A549 (cell line): ENCODE measurements at regions not wholly inside any gene's neighbourhood (a gene's known extent, or its start where the extent isn't known, plus 50 kb on each side); places are given as distances from the start of the nearest gene placed in this dataset.

Experiments
- ATAC-seq, 2 experiments: fragments of 200-7000 bp in 1 of 2; fragments of >200 bp in 1 of 2; cut with Nextera tagmentation in 1 of 2; cut with Tn5 transposase in 1 of 2; 3 replicates each; pipeline versions ENCODE4 v1.8.0 to v1.9.1; 2018 to 2020; ENCODE audit warnings: mild to moderate bottlenecking in 1 of 2, moderate library complexity in 1 of 2
- CTCF ChIA-PET: fragments of 300-600 bp; sonication (Branson Sonifier 250); formaldehyde crosslinking; extraction: SDS; loops from one replicate; lab custom pipeline; 2021; ENCODE audit warnings: antibody characterized with exemption, inconsistent platforms; lab: Yijun Ruan, JAX
- POLR2A ChIA-PET: fragments of 350-600 bp; formaldehyde crosslinking; extraction: SDS; loops from one replicate; lab custom pipeline; 2021; ENCODE audit warnings: antibody characterized with exemption, inconsistent platforms; lab: Yijun Ruan, JAX
- DNase-seq, 2 experiments: peaks; one replicate each; pipeline versions ENCODE4 v3.0.0 to v3.0.0-alpha.2; 2011 to 2016; ENCODE audit warnings: low read depth in 1 of 2, low spot score in 1 of 2
- FAIRE-seq: peaks from 2 replicates; lab custom pipeline; 2011; peaks lifted over from hg19 to GRCh38; lab: Jason Lieb, UNC
- H3K27ac ChIP-seq, 2 experiments: fragments of >200 bp; sonication (Bioruptor Twin); formaldehyde crosslinking; 3 replicates each; pipeline ENCODE4 v1.5.1; 2016 to 2017
- H3K4me1 ChIP-seq: fragments of >200 bp; sonication (Bioruptor Twin); formaldehyde crosslinking; 3 replicates; pipeline ENCODE4 v1.6.1; 2016
- H3K4me2 ChIP-seq: fragments of >200 bp; sonication (Bioruptor Twin); formaldehyde crosslinking; 3 replicates; pipeline ENCODE4 v1.6.1; 2016
- H3K4me3 ChIP-seq: fragments of >200 bp; sonication (Bioruptor Twin); formaldehyde crosslinking; 3 replicates; pipeline ENCODE4 v1.5.1; 2016
- H3K9me3 ChIP-seq: fragments of >200 bp; sonication (Bioruptor Twin); formaldehyde crosslinking; 3 replicates; pipeline ENCODE4 v1.6.1; 2016
- BHLHE40 ChIP-seq: IDR thresholded peaks from 2 replicates; pipeline ENCODE4 v1.6.1; 2012; ENCODE audit warnings: low read depth, low read length, inconsistent platforms
- CBX2 ChIP-seq: fragments of 200-600 bp; sonication (generic); IDR thresholded peaks from 2 replicates; pipeline ENCODE4 v1.6.1; 2016; ENCODE audit warnings: low read depth, mild to moderate bottlenecking, borderline replicate concordance
- CBX8 ChIP-seq: fragments of 200-600 bp; sonication (generic); IDR thresholded peaks from 2 replicates; pipeline ENCODE4 v1.6.1; 2016
- CHD2 ChIP-seq: fragments of 150-350 bp; IDR thresholded peaks from 2 replicates; pipeline ENCODE4 v1.6.1; 2014; ENCODE audit warnings: low read length; ENCODE audit not compliant: partially characterized antibody
- EHF ChIP-seq: fragments of 250-450 bp; sonication (Bioruptor Pico); IDR thresholded peaks from 2 replicates; pipeline ENCODE4 v1.5.0; 2020; ENCODE audit warnings: mild to moderate bottlenecking
- EHMT2 ChIP-seq: fragments of 200-600 bp; sonication (generic); IDR thresholded peaks from 2 replicates; pipeline ENCODE4 v1.6.1; 2016; ENCODE audit warnings: antibody characterized with exemption, low read depth, mild to moderate bottlenecking, moderate library complexity
- EP300 ChIP-seq, 2 experiments: fragments of >200 bp; sonication (Bioruptor Twin); formaldehyde crosslinking; IDR thresholded peaks; 2 replicates in 1 of 2; 3 replicates in 1 of 2; pipeline ENCODE4 v1.6.1; 2016 to 2017
- ESRRA ChIP-seq: fragments of 150-350 bp; IDR thresholded peaks from 2 replicates; pipeline ENCODE4 v1.6.1; 2014; ENCODE audit warnings: mild to moderate bottlenecking, low read length, borderline replicate concordance
- FOSL2 ChIP-seq, 2 experiments: fragments of 450-650 bp in 1 of 2; fragments of >200 bp in 1 of 2; sonication (Bioruptor Twin) in 1 of 2; formaldehyde crosslinking; IDR thresholded peaks; 2 replicates each; pipeline versions ENCODE4 v1.5.0 to v1.6.1; 2016 to 2020; ENCODE audit warnings: mild to moderate bottlenecking in 1 of 2, moderate library complexity in 1 of 2
- FOXS1 ChIP-seq: fragments of 250-450 bp; sonication (Bioruptor Pico); IDR thresholded peaks from 2 replicates; pipeline ENCODE4 v1.5.0; 2020; ENCODE audit warnings: mild to moderate bottlenecking, moderate library complexity
- HEYL ChIP-seq: fragments of 250-450 bp; sonication (Bioruptor Pico); IDR thresholded peaks from 2 replicates; pipeline ENCODE4 v1.8.0; 2021; ENCODE audit warnings: mild to moderate bottlenecking, moderate library complexity
- HOXA7 ChIP-seq: fragments of 250-450 bp; sonication (Bioruptor Pico); IDR thresholded peaks from 2 replicates; pipeline ENCODE4 v1.5.0; 2020; ENCODE audit warnings: mild to moderate bottlenecking, moderate library complexity
- HOXB5 ChIP-seq: fragments of 250-450 bp; sonication (Bioruptor Pico); IDR thresholded peaks from 2 replicates; pipeline ENCODE4 v1.5.0; 2020; ENCODE audit warnings: mild to moderate bottlenecking, moderate library complexity
- JUN ChIP-seq, 2 experiments: fragments of >200 bp; sonication (Bioruptor Twin); formaldehyde crosslinking; IDR thresholded peaks; 2 replicates in 1 of 2; 3 replicates in 1 of 2; pipeline ENCODE4 v1.6.1; 2016 to 2017
- MYC ChIP-seq: IDR thresholded peaks from 2 replicates; pipeline ENCODE4 v1.6.1; 2012; ENCODE audit warnings: mild to moderate bottlenecking, inconsistent platforms, low read length, improper control_type of control experiment, borderline replicate concordance
- NFE2L2 ChIP-seq: fragments of 150-350 bp; conservative IDR thresholded peaks from 2 replicates; pipeline ENCODE4 v1.6.1; 2014; ENCODE audit warnings: low read length
- NPAS2 ChIP-seq: fragments of 250-450 bp; sonication (Bioruptor Pico); IDR thresholded peaks from 2 replicates; pipeline ENCODE4 v1.8.0; 2022; ENCODE audit warnings: mild to moderate bottlenecking, moderate library complexity, borderline replicate concordance
- NR3C1 ChIP-seq: fragments of >200 bp; sonication (Bioruptor Twin); formaldehyde crosslinking; IDR thresholded peaks from 3 replicates; pipeline ENCODE4 v1.6.1; 2017
- PBX3 ChIP-seq: IDR thresholded peaks from 2 replicates; pipeline ENCODE4 v1.6.1; 2012
- PHF8 ChIP-seq: fragments of 200-600 bp; sonication (generic); IDR thresholded peaks from 2 replicates; pipeline ENCODE4 v1.6.1; 2016; ENCODE audit warnings: low read depth, mild to moderate bottlenecking, antibody characterized with exemption, moderate library complexity, borderline replicate concordance
- POLR2AphosphoS2 ChIP-seq: conservative IDR thresholded peaks from 2 replicates; pipeline ENCODE4 v1.6.1; 2012; ENCODE audit warnings: low read length, improper control_type of control experiment, inconsistent platforms
- RAD21 ChIP-seq, 2 experiments: fragments of >200 bp in 1 of 2; sonication (Bioruptor Twin) in 1 of 2; formaldehyde crosslinking in 1 of 2; IDR thresholded peaks in 1 of 2; conservative IDR thresholded peaks in 1 of 2; 2 replicates in 1 of 2; 3 replicates in 1 of 2; pipeline ENCODE4 v1.6.1; 2012 to 2018; ENCODE audit warnings: inconsistent platforms in 1 of 2
- RNF2 ChIP-seq: fragments of 200-600 bp; sonication (generic); IDR thresholded peaks from 2 replicates; pipeline ENCODE4 v1.6.1; 2016; ENCODE audit warnings: low read depth, mild to moderate bottlenecking, antibody characterized with exemption, moderate library complexity, borderline replicate concordance
- SMC3 ChIP-seq: fragments of >200 bp; sonication (Bioruptor Twin); formaldehyde crosslinking; IDR thresholded peaks from 3 replicates; pipeline ENCODE4 v1.6.1; 2018; ENCODE audit warnings: inconsistent platforms
- TP53 ChIP-seq: fragments of 250-450 bp; sonication (Bioruptor Pico); IDR thresholded peaks from 2 replicates; pipeline ENCODE4 v1.5.0; 2021; ENCODE audit warnings: mild to moderate bottlenecking, moderate library complexity
- USF2 ChIP-seq: fragments of 450-650 bp; IDR thresholded peaks from 2 replicates; pipeline ENCODE4 v1.6.1; 2014; ENCODE audit warnings: antibody characterized with exemption
- ZFP36 ChIP-seq: fragments of 450-650 bp; IDR thresholded peaks from 2 replicates; pipeline ENCODE4 v1.6.1; 2014; ENCODE audit warnings: borderline replicate concordance; ENCODE audit not compliant: partially characterized antibody
- ZNF302 ChIP-seq: fragments of 250-450 bp; sonication (Bioruptor Pico); IDR thresholded peaks from 2 replicates; pipeline ENCODE4 v1.9.0; 2021; ENCODE audit warnings: inconsistent platforms, mild to moderate bottlenecking, moderate library complexity
- WGBS: methylation state at CpG from one replicate; pipeline ENCODE4 v1.1.6; 2017; ENCODE audit errors: missing lambda C conversion rate; 5-methylcytosine and 5-hydroxymethylcytosine counted together
- TF ChIP-seq, protein P1 (sequence below): fragments of 150-350 bp; IDR thresholded peaks from 2 replicates; pipeline ENCODE4 v1.6.1; 2014; ENCODE audit warnings: low read depth, mild to moderate bottlenecking, low read length
- TF ChIP-seq, protein P2 (sequence below): fragments of >200 bp; sonication (Bioruptor Twin); formaldehyde crosslinking; IDR thresholded peaks from 2 replicates; pipeline ENCODE4 v1.6.1; 2016

DNA sequence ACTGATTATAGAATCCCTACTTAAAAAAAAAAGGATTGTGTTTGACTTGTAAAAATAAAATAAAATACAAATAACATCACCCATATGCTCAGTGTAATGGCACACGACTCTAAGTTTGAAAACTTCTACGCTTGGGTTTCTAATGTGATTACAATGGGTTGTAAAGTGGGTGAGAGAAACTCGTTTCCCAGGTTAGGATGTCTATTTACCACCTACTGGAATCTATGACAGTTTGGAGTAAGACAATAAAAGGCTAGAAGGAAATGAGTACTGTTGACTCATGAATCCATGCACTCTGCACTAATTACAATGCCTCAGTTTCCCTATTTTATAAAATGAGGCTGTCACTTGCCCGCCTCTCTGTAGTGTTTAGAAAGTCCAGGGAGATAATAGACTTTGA, 204.0 kb upstream of the FOXN2 start:
- 49% methylated on average over 4 of the region's 4 CpGs for WGBS
- no peak overlapping the region for H3K4me3 ChIP-seq
- ATAC-seq (no peak), DNase-seq (no peak), FAIRE-seq (no peak)
- H3K27ac ChIP-seq: peak overlapping the region; percentile 91 to 96
- ChIA-PET POLR2A (no interaction called here), CTCF (interaction anchor here (1.3 to 6.7 kb wide), 2 partner anchors 252 to 313 kb away, joined by 4 to 135 read pairs; no protein-coding TSS in a partner anchor)
- peaks cover 62% of the 10 kb centered on the region for H3K4me1 ChIP-seq
- H3K4me2 ChIP-seq: peak overlapping the region; percentile 80
- no peaks in the 10 kb centered on the region for H3K9me3 ChIP-seq
- TF ChIP-seq FOSL2 (IDR thresholded peaks at IDR 0.05) (no peak), FOSL2 (CRISPR knock-in tag; IDR thresholded peaks at IDR 0.05) (no peak), NR3C1 (no peak), BHLHE40 (no peak), HOXB5 (no peak), EP300 (IDR thresholded peaks at IDR 0.05) (no peak), ZFP36 (no peak), CBX8 (no peak), USF2 (no peak), EHF (CRISPR knock-in tag) (no peak)

- FAIRE-seq: no peak
- H3K27ac ChIP-seq: peak overlapping the region; percentile 18 to 96; a peak in 5 of 6 replicates
- ChIA-PET CTCF (interaction anchor here (0.8 to 1.9 kb wide), 6 partner anchors 12 to 358 kb away, joined by 3 to 12 read pairs (median 4); no protein-coding TSS in a partner anchor), POLR2A (no interaction called here)
- TF ChIP-seq HEYL (no peak), ESRRA (no peak), POLR2AphosphoS2 (no peak), RAD21 (conservative IDR thresholded peaks at IDR 0.05 in 1 of 2, IDR thresholded peaks at IDR 0.05 in 1 of 2) (no peak), ZNF302 (no peak), MYC (no peak), SMC3 (no peak), FOXS1 (CRISPR knock-in tag) (no peak)
- TF ChIP-seq, protein P1, sequence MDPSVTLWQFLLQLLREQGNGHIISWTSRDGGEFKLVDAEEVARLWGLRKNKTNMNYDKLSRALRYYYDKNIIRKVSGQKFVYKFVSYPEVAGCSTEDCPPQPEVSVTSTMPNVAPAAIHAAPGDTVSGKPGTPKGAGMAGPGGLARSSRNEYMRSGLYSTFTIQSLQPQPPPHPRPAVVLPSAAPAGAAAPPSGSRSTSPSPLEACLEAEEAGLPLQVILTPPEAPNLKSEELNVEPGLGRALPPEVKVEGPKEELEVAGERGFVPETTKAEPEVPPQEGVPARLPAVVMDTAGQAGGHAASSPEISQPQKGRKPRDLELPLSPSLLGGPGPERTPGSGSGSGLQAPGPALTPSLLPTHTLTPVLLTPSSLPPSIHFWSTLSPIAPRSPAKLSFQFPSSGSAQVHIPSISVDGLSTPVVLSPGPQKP: no peak
- DNase-seq: peak in 1 of 2 experiments; percentile 21
- 87% methylated on average over 5 of the region's 5 CpGs for WGBS
- H3K9me3 ChIP-seq: no peaks in the 10 kb centered on the region
- H3K4me2 ChIP-seq: peak overlapping the region; percentile 34; the same call in 2 of the 3 replicates
- no peak for ATAC-seq
- H3K4me1 ChIP-seq: peaks cover 45% of the 10 kb centered on the region
- H3K4me3 ChIP-seq: no peak overlapping the region
These were observed 201.4 kb upstream of the FOXN2 start for GRCh38 chr2:48112911-48113680.

- H3K4me2 ChIP-seq: peak overlapping the region; percentile 34; the same call in 2 of the 3 replicates
- no peak overlapping the region for H3K4me3 ChIP-seq
- WGBS: 56% methylated on average over 1 of the region's 1 CpG
- peaks cover 45% of the 10 kb centered on the region for H3K4me1 ChIP-seq
- FAIRE-seq (no peak), ATAC-seq (no peak), DNase-seq (no peak)
- TF ChIP-seq RNF2 (no peak), ZNF302 (no peak), SMC3 (no peak), TP53 (CRISPR knock-in tag) (no peak), NR3C1 (no peak), CHD2 (no peak), EHMT2 (no peak), NFE2L2 (no peak), PHF8 (no peak), JUN (IDR thresholded peaks at IDR 0.05) (no peak), HEYL (no peak), CBX2 (no peak), HOXA7 (CRISPR knock-in tag) (no peak), NPAS2 (CRISPR knock-in tag) (no peak), PBX3 (no peak)
- TF ChIP-seq, protein P2, sequence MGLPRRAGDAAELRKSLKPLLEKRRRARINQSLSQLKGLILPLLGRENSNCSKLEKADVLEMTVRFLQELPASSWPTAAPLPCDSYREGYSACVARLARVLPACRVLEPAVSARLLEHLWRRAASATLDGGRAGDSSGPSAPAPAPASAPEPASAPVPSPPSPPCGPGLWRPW: no peak
- ChIA-PET POLR2A (no interaction called here), CTCF (interaction anchor here (0.8 to 1.9 kb wide), 6 partner anchors 11 to 357 kb away, joined by 3 to 12 read pairs (median 4); no protein-coding TSS in a partner anchor)
- no peaks in the 10 kb centered on the region for H3K9me3 ChIP-seq
- peak overlapping the region; percentile 18 to 96; a peak in 5 of 6 replicates for H3K27ac ChIP-seq
These were observed 200.7 kb upstream of the FOXN2 start for GRCh38 chr2:48113767-48114166.
